ENCODE measurements at regions not wholly inside any gene's neighbourhood (a gene's known extent, or its start where the extent isn't known, plus 50 kb on each side); places are given as distances from the start of the nearest gene placed in this dataset.

GRCh38 chr2:55109219-55109891, 59.1 kb upstream of the RTN4 start (continued):
- no peak for TF ChIP-seq THAP7 (CRISPR knock-in tag; IDR thresholded peaks at IDR 0.05)
- no peak for TF ChIP-seq PLRG1 (conservative IDR thresholded peaks at IDR 0.05)
- peak; percentile 16 for TF ChIP-seq TBL1XR1 (IDR thresholded peaks at IDR 0.05; ENCODE audit: borderline replicate concordance, low read length, partially characterized antibody)
- TF ChIP-seq TERF1 (CRISPR knock-in tag; IDR thresholded peaks at IDR 0.05): no peak
- peak; percentile 97; the same call in 1 of the 2 replicates for TF ChIP-seq AHDC1 (CRISPR knock-in tag; IDR thresholded peaks at IDR 0.05; ENCODE audit: borderline replicate concordance)
- TF ChIP-seq ZNF746 (CRISPR knock-in tag; IDR thresholded peaks at IDR 0.05): no peak
- TF ChIP-seq BCLAF1 (IDR thresholded peaks at IDR 0.05): no peak
- TF ChIP-seq TFDP2 (CRISPR knock-in tag; IDR thresholded peaks at IDR 0.05): no peak
- TF ChIP-seq SNAPC5 (CRISPR knock-in tag; IDR thresholded peaks at IDR 0.05; ENCODE audit: borderline replicate concordance): no peak
- no peak for TF ChIP-seq THYN1 (CRISPR knock-in tag; IDR thresholded peaks at IDR 0.05; ENCODE audit: borderline replicate concordance, low read depth)
- TF ChIP-seq HNRNPK (IDR thresholded peaks at IDR 0.05; ENCODE audit: low read depth, low read length, poor library complexity, severe bottlenecking): no peak
- TF ChIP-seq RCOR2 (CRISPR knock-in tag; IDR thresholded peaks at IDR 0.05): peak; percentile 76; the same call in 1 of the 2 replicates
- no peak for TF ChIP-seq NKX3-1 (CRISPR knock-in tag; IDR thresholded peaks at IDR 0.05)
- no peak for TF ChIP-seq ZFP36L1 (CRISPR knock-in tag; IDR thresholded peaks at IDR 0.05)
- no peak; the same call in 1 of the 2 replicates for TF ChIP-seq THRA (CRISPR knock-in tag; IDR thresholded peaks at IDR 0.05; ENCODE audit: borderline replicate concordance)

Measured in HepG2 (cell line).